T-helper 2 cell treated with Interferon-gamma antibody and Interleukin-4, amounts not matched to agents 5 μg/mL and 100 μg/mL, for 36 hours (primary cell): ENCODE measurements at regions not wholly inside any gene's neighbourhood (a gene's known extent, or its start where the extent isn't known, plus 50 kb on each side); places are given as distances from the start of the nearest gene placed in this dataset.
"Not testable (repeated sequence)": the region's sequence is repeated elsewhere in the genome, so short reads cannot be mapped to it uniquely, and the experiment has no call there.

Experiments
- DNase-seq: peaks from one replicate; pipeline ENCODE4 v3.0.0; 2021; ENCODE audit warnings: low spot score
- H3K27ac Mint-ChIP-seq: one replicate; pipeline ENCODE4 v1.8.0; 2021; ENCODE audit warnings: mild to moderate bottlenecking, mixed read lengths
- H3K27me3 Mint-ChIP-seq: one replicate; pipeline ENCODE4 v1.8.0; 2021; ENCODE audit warnings: low read depth, mixed read lengths
- H3K36me3 Mint-ChIP-seq: one replicate; pipeline ENCODE4 v1.8.0; 2021; ENCODE audit warnings: low read depth, mixed read lengths
- H3K4me1 Mint-ChIP-seq: one replicate; pipeline ENCODE4 v1.8.0; 2021; ENCODE audit warnings: low read depth, mixed read lengths
- H3K4me3 Mint-ChIP-seq: one replicate; pipeline ENCODE4 v1.8.0; 2022; ENCODE audit warnings: mild to moderate bottlenecking, moderate library complexity, mixed read lengths
- H3K9me3 Mint-ChIP-seq: one replicate; pipeline ENCODE4 v1.8.0; 2021; ENCODE audit warnings: mixed read lengths

GRCh38 chr22:48426466-48427380 lies 1401.0 kb downstream of the BRD1 start:
- H3K36me3 Mint-ChIP-seq = no peaks in the 10 kb centered on the region
- DNase-seq = no peak
- no peaks in the 10 kb centered on the region for H3K9me3 Mint-ChIP-seq
- H3K27me3 Mint-ChIP-seq = no peaks in the 10 kb centered on the region
- no peak overlapping the region for H3K27ac Mint-ChIP-seq
- H3K4me3 Mint-ChIP-seq = no peak overlapping the region
- no peaks in the 10 kb centered on the region for H3K4me1 Mint-ChIP-seq

DNA sequence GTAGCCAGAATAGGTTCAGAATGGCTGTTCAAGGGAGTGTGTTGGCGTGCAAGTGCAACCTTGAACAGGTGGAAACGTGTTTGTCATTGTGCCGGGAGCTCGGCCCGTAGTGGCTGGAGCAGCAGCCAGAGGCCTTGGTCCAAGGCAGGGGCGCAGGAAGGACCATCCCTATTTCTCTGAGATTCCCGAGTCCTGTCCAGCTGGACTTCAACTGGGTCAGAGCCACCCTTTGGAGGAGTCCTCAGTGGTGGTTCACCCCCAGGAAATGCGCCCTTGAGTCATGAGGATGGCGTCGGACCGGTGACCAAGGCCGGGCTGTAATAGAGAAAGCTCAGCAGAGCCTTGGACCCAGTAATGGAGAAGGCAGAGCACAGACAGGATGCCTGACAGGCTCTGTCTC lies 1402.0 kb downstream of the BRD1 start:
- Mint-ChIP-seq H3K27ac (no peak overlapping the region), H3K36me3 (no peaks in the 10 kb centered on the region), H3K27me3 (no peaks in the 10 kb centered on the region), H3K9me3 (no peaks in the 10 kb centered on the region), H3K4me3 (no peak overlapping the region), H3K4me1 (no peaks in the 10 kb centered on the region)
- DNase-seq = no peak

- H3K27ac Mint-ChIP-seq = no peak overlapping the region
- H3K4me1 Mint-ChIP-seq = no peaks in the 10 kb centered on the region
- no peaks in the 10 kb centered on the region for H3K27me3 Mint-ChIP-seq
- no peak overlapping the region for H3K4me3 Mint-ChIP-seq
- no peaks in the 10 kb centered on the region for H3K9me3 Mint-ChIP-seq
- no peaks in the 10 kb centered on the region for H3K36me3 Mint-ChIP-seq
- no peak for DNase-seq
Observed at GRCh38 chr22:48425091-48425506, 1402.6 kb downstream of the BRD1 start.

- H3K27ac Mint-ChIP-seq = no peak overlapping the region
- H3K9me3 Mint-ChIP-seq = no peaks in the 10 kb centered on the region
- H3K27me3 Mint-ChIP-seq = no peaks in the 10 kb centered on the region
- H3K4me3 Mint-ChIP-seq = no peak overlapping the region
- H3K4me1 Mint-ChIP-seq = no peaks in the 10 kb centered on the region
- no peaks in the 10 kb centered on the region for H3K36me3 Mint-ChIP-seq
- DNase-seq = no peak
Observed at GRCh38 chr22:48424661-48425060, 1403.0 kb downstream of the BRD1 start.

- no peak overlapping the region for H3K27ac Mint-ChIP-seq
- H3K36me3 Mint-ChIP-seq = no peaks in the 10 kb centered on the region
- H3K27me3 Mint-ChIP-seq = no peaks in the 10 kb centered on the region
- no peak overlapping the region for H3K4me3 Mint-ChIP-seq
- H3K9me3 Mint-ChIP-seq = no peaks in the 10 kb centered on the region
- no peak for DNase-seq
- no peaks in the 10 kb centered on the region for H3K4me1 Mint-ChIP-seq
Observed at GRCh38 chr22:48424201-48424627, 1403.5 kb downstream of the BRD1 start.

DNA sequence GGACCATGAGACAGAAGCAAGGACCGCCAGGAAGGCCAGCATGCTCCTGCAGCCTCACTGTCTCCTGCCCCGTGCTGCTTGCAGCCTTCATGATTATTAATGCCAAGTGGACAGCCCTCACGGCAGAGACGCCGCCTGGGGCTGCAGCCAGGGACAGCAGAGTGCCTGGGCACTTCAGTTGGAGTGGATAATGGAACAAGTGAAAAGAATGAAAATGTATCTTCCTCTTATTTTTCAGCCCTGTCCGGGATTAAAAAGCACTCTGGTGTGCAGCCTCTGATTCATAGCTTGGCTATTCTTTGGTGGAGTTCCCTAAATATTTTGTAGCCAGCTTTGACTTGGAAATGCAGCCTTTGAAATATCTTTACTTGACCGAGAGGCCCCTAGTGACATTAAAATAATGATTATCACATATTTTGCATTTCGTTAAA lies 1404.2 kb downstream of the BRD1 start:
- no peaks in the 10 kb centered on the region for H3K27me3 Mint-ChIP-seq
- H3K27ac Mint-ChIP-seq = no peak overlapping the region
- H3K4me1 Mint-ChIP-seq = no peaks in the 10 kb centered on the region
- no peak for DNase-seq
- no peak overlapping the region for H3K4me3 Mint-ChIP-seq
- no peaks in the 10 kb centered on the region for H3K36me3 Mint-ChIP-seq
- no peaks in the 10 kb centered on the region for H3K9me3 Mint-ChIP-seq

DNA sequence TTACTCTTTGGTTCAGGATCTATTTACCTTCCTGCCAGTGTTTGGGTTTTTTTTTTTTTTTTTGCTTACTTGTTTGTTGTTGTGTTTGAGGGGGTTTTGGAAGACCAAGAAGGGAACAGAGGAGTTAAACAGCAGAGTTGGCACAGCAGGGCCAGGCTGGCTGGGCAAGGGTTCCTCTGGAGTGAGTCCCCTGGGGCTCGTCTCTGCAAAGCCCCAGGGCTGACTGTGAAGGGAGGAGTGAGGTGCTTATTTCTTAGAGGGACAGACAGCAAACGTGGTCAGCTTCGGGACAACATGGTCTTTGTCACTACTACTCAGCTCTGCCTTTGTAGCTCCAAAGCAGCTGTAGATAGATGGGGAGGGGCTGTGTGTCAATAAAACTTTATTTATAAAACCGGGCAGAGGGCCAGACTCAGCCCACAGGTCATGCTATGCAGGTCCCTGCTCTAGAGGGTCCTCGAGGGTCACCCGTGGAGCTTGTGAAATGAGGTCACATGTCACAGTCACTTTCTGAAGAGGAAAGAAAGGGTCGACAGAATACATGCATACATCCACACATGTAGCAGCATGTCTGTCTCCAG lies 1404.7 kb downstream of the BRD1 start:
- Mint-ChIP-seq H3K4me3 (no peak overlapping the region), H3K9me3 (no peaks in the 10 kb centered on the region), H3K27ac (no peak overlapping the region), H3K4me1 (no peaks in the 10 kb centered on the region), H3K36me3 (no peaks in the 10 kb centered on the region), H3K27me3 (no peaks in the 10 kb centered on the region)
- no peak for DNase-seq

DNA sequence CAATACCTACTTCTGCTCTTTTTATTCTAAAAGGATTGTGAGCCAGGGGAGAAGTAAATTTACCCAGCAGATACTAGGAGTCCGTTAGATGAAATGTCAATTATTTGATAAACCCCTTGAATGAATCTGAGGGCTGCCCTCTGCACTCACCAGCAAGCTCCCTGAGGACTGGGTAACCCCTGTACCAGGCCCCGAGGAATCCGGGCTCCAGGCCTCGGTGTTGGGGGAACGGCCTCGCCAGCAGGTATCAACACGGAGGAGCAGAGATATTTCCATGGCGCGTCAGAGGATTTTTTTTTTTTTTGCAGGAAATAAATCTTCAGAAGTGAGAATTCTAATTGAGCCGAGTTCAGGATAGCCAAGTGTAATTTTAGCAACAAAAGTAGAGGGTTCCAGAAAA lies 1408.8 kb downstream of the BRD1 start:
- no peak for DNase-seq
- H3K27me3 Mint-ChIP-seq = no peaks in the 10 kb centered on the region
- H3K4me3 Mint-ChIP-seq = no peak overlapping the region
- H3K9me3 Mint-ChIP-seq = no peaks in the 10 kb centered on the region
- no peaks in the 10 kb centered on the region for H3K4me1 Mint-ChIP-seq
- H3K36me3 Mint-ChIP-seq = no peaks in the 10 kb centered on the region
- H3K27ac Mint-ChIP-seq = no peak overlapping the region

DNA sequence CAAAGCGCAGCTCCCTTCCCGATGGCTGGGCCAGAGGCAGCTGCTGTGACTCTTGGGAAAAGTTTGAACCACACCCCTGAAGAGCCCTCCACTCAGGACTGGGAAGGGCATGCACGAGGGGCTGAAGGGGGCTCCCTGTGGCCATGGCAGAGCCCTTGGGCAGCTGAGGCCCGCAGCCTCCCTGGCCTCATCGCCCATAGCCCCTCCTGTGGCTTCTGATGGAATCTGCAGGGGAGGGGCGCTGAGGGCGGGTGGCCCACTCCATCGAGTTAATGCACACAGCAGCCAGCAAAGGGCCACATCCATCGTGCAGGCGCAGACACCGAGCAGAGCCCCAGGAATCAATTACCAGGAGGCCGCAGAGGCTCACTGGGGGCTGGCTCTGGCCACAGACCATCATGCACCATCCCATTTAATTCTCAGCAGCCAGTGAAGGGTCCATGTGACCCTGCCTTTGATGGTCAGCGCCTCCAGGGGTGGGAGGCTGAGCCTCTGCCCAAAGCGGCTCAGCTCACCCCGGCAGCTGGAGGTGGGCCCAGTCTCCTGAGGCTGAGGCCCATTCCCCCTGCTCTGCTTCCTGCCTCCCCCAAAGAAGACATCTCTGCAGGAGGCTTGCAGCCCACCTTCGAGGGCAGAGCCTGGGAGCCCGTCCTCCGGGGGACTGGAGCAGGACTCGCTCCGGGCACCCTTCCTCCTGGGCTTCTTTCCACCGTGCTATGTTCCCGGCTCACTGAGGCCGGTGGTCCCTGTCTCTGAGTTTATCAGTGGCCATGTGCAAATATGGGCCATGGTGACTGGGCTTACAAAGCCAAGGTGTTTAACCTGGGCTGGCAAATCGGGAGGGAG lies 1410.2 kb downstream of the BRD1 start:
- Mint-ChIP-seq H3K4me1 (no peaks in the 10 kb centered on the region), H3K27ac (no peak overlapping the region), H3K4me3 (no peak overlapping the region), H3K27me3 (no peaks in the 10 kb centered on the region), H3K36me3 (no peaks in the 10 kb centered on the region), H3K9me3 (no peaks in the 10 kb centered on the region)
- no peak for DNase-seq

GRCh38 chr22:48416396-48417224 lies 1411.1 kb downstream of the BRD1 start:
- Mint-ChIP-seq H3K4me1 (no peaks in the 10 kb centered on the region), H3K9me3 (no peaks in the 10 kb centered on the region), H3K27ac (no peak overlapping the region), H3K4me3 (no peak overlapping the region), H3K27me3 (no peaks in the 10 kb centered on the region), H3K36me3 (no peaks in the 10 kb centered on the region)
- no peak for DNase-seq

DNA sequence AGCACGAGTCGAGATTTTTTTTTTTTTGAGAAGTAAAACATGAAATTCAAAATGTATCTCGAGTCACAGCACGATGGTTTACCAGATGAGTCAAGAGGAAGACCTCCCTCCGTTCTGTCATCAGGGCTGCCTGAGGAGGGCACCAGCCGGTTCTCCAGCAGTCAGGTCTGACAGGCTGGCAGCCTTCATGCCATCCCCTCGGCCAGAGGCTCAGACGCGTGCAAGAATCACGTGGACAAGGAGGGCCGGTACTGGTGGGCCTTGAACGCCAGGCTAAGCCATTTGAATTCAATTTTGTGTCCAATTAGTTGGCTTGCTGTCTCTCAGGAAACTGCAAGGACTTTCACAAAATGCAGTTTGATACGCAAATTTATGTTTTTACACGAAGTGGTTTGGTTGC lies 1412.2 kb downstream of the BRD1 start:
- no peak overlapping the region for H3K27ac Mint-ChIP-seq
- no peaks in the 10 kb centered on the region for H3K36me3 Mint-ChIP-seq
- H3K4me1 Mint-ChIP-seq = no peaks in the 10 kb centered on the region
- H3K4me3 Mint-ChIP-seq = no peak overlapping the region
- no peak for DNase-seq
- no peaks in the 10 kb centered on the region for H3K27me3 Mint-ChIP-seq
- no peaks in the 10 kb centered on the region for H3K9me3 Mint-ChIP-seq

- DNase-seq = no peak
- no peak overlapping the region for H3K27ac Mint-ChIP-seq
- H3K4me1 Mint-ChIP-seq = no peaks in the 10 kb centered on the region
- H3K27me3 Mint-ChIP-seq = no peaks in the 10 kb centered on the region
- no peak overlapping the region for H3K4me3 Mint-ChIP-seq
- no peaks in the 10 kb centered on the region for H3K36me3 Mint-ChIP-seq
- no peaks in the 10 kb centered on the region for H3K9me3 Mint-ChIP-seq
Observed at GRCh38 chr22:48414651-48415050, 1413.0 kb downstream of the BRD1 start.

DNA sequence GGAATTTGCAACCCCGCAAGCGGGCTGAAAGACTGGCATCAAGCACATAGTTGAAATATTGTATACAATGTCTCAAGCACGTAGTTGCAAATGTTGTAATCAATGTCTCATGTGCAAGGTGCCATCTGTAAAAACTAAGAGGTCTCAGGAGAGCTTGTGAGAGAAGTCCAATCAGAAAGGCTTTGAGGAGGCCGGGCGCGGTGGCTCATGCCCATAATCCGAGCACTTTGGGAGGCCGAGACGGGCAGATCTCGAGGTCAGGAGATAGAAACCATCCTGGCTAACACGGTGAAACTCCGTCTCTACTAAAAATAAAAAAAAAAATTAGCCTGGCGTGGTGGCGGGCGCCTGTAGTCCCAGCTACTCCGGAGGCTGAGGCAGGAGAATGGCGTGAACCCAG lies 1414.7 kb downstream of the BRD1 start:
- not testable (repeated sequence) for H3K4me1 Mint-ChIP-seq, H3K27ac Mint-ChIP-seq, DNase-seq, H3K36me3 Mint-ChIP-seq, H3K9me3 Mint-ChIP-seq, H3K27me3 Mint-ChIP-seq, H3K4me3 Mint-ChIP-seq
